ENCODE measurements at regions not wholly inside any gene's neighbourhood (a gene's known extent, or its start where the extent isn't known, plus 50 kb on each side); places are given as distances from the start of the nearest gene placed in this dataset.

DNA sequence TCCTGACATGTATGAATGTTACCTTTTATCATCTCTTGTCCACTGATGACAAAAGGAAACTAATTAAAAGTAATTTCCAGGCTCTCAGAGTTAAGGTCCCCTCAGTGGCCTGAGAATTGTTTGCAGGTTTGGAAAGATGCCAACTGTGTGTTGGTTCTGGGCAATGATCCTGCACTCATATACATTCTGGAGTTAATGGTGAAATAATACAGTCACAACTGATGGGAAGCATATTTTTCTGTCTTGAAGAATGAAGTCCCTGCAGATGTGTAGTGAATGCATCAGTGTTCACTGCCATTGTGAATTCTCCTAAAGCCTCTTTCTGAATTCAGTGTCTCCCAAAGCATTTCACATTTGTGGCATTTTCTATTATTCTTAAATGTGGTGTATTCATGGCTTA lies 238.1 kb upstream of the PPP1R2C start:
- TF ChIP-seq, protein P1, sequence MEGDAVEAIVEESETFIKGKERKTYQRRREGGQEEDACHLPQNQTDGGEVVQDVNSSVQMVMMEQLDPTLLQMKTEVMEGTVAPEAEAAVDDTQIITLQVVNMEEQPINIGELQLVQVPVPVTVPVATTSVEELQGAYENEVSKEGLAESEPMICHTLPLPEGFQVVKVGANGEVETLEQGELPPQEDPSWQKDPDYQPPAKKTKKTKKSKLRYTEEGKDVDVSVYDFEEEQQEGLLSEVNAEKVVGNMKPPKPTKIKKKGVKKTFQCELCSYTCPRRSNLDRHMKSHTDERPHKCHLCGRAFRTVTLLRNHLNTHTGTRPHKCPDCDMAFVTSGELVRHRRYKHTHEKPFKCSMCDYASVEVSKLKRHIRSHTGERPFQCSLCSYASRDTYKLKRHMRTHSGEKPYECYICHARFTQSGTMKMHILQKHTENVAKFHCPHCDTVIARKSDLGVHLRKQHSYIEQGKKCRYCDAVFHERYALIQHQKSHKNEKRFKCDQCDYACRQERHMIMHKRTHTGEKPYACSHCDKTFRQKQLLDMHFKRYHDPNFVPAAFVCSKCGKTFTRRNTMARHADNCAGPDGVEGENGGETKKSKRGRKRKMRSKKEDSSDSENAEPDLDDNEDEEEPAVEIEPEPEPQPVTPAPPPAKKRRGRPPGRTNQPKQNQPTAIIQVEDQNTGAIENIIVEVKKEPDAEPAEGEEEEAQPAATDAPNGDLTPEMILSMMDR (IDR thresholded peaks at IDR 0.05; ENCODE audit: low read depth, low read length, missing input control) = no peak
- TF ChIP-seq TAF1 (conservative IDR thresholded peaks at IDR 0.05) (no peak), GABPA (IDR thresholded peaks at IDR 0.05 in 1 of 2, conservative IDR thresholded peaks at IDR 0.05 in 1 of 2) (no peak), EGR1 (IDR thresholded peaks at IDR 0.05; ENCODE audit: low read depth in 2 of 2) (no peak), NR2F2 (IDR thresholded peaks at IDR 0.05) (no peak)
- Histone ChIP-seq H3K4me1 (ENCODE audit: control insufficient read depth in 4 of 4, insufficient read depth in 4 of 4, low read length in 3 of 4) (no peaks in the 10 kb centered on the region), H3K9ac (ENCODE audit: low read depth in 1 of 2, low read length in 2 of 2) (no peak overlapping the region), H3K27ac (ENCODE audit: low read depth in 1 of 2, low read length in 2 of 2) (no peak overlapping the region), H3K36me3 (ENCODE audit: control insufficient read depth in 4 of 4, insufficient read depth in 3 of 4, low read depth in 1 of 4, low read length in 3 of 4) (no peaks in the 10 kb centered on the region), H3K4me3 (ENCODE audit: low read depth in 1 of 3, low read length in 3 of 3) (no peak overlapping the region), H3K27me3 (ENCODE audit: control insufficient read depth in 4 of 4, insufficient read depth in 4 of 4, low read length in 3 of 4) (peaks cover 0 to 3% (median 0%) of the 10 kb centered on the region in 4 donors), H3K9me3 (ENCODE audit: control insufficient read depth in 4 of 4, low read length in 3 of 4) (no peaks in the 10 kb centered on the region)
- no peak for DNase-seq (ENCODE audit: low spot score)

DNA sequence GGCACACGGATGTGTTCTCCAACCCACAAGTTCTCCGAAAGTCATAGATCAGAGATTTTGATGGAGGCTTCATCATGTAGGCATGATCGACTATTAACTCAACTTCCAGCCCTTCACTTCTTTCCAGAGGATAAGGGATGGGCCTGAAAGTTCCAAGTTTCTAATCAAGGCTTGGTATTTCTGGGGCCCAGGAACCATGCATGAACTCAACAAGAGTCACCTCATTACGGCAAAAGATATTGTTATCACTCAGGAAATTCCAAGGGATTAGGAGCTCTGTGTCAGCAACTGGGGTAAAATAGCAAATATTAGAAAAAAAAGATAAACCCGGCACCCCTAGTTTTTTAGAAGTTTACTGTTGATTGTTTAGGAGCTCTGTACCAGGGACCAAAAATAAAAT lies 240.1 kb upstream of the PPP1R2C start:
- no peak overlapping the region for H3K9ac ChIP-seq (ENCODE audit: low read depth in 1 of 2, low read length in 2 of 2)
- DNase-seq (ENCODE audit: low spot score) = no peak
- WGBS = 83% methylated on average over 5 of the region's 5 CpGs

More for the DNA sequence above, 240.1 kb upstream of the PPP1R2C start:
- H3K27me3 ChIP-seq (ENCODE audit: control insufficient read depth in 4 of 4, insufficient read depth in 4 of 4, low read length in 3 of 4) = peaks cover 0 to 3% (median 0%) of the 10 kb centered on the region in 4 donors
- H3K9me3 ChIP-seq (ENCODE audit: control insufficient read depth in 4 of 4, low read length in 3 of 4) = no peaks in the 10 kb centered on the region
- TF ChIP-seq, protein P2, sequence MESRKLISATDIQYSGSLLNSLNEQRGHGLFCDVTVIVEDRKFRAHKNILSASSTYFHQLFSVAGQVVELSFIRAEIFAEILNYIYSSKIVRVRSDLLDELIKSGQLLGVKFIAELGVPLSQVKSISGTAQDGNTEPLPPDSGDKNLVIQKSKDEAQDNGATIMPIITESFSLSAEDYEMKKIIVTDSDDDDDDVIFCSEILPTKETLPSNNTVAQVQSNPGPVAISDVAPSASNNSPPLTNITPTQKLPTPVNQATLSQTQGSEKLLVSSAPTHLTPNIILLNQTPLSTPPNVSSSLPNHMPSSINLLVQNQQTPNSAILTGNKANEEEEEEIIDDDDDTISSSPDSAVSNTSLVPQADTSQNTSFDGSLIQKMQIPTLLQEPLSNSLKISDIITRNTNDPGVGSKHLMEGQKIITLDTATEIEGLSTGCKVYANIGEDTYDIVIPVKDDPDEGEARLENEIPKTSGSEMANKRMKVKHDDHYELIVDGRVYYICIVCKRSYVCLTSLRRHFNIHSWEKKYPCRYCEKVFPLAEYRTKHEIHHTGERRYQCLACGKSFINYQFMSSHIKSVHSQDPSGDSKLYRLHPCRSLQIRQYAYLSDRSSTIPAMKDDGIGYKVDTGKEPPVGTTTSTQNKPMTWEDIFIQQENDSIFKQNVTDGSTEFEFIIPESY (IDR thresholded peaks at IDR 0.05) = no peak
- TF ChIP-seq RXRA (IDR thresholded peaks at IDR 0.05) = no peak
- no peak for TF ChIP-seq NR2F2 (IDR thresholded peaks at IDR 0.05)
- no peak for TF ChIP-seq FOXA1 (IDR thresholded peaks at IDR 0.05)
- TF ChIP-seq, protein P3, sequence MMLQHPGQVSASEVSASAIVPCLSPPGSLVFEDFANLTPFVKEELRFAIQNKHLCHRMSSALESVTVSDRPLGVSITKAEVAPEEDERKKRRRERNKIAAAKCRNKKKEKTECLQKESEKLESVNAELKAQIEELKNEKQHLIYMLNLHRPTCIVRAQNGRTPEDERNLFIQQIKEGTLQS (IDR thresholded peaks at IDR 0.05) = no peak
- TF ChIP-seq JUND (IDR thresholded peaks at IDR 0.05) = no peak
- no peak for TF ChIP-seq HNF4A (conservative IDR thresholded peaks at IDR 0.05)
- TF ChIP-seq, protein P4, sequence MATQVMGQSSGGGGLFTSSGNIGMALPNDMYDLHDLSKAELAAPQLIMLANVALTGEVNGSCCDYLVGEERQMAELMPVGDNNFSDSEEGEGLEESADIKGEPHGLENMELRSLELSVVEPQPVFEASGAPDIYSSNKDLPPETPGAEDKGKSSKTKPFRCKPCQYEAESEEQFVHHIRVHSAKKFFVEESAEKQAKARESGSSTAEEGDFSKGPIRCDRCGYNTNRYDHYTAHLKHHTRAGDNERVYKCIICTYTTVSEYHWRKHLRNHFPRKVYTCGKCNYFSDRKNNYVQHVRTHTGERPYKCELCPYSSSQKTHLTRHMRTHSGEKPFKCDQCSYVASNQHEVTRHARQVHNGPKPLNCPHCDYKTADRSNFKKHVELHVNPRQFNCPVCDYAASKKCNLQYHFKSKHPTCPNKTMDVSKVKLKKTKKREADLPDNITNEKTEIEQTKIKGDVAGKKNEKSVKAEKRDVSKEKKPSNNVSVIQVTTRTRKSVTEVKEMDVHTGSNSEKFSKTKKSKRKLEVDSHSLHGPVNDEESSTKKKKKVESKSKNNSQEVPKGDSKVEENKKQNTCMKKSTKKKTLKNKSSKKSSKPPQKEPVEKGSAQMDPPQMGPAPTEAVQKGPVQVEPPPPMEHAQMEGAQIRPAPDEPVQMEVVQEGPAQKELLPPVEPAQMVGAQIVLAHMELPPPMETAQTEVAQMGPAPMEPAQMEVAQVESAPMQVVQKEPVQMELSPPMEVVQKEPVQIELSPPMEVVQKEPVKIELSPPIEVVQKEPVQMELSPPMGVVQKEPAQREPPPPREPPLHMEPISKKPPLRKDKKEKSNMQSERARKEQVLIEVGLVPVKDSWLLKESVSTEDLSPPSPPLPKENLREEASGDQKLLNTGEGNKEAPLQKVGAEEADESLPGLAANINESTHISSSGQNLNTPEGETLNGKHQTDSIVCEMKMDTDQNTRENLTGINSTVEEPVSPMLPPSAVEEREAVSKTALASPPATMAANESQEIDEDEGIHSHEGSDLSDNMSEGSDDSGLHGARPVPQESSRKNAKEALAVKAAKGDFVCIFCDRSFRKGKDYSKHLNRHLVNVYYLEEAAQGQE (IDR thresholded peaks at IDR 0.05) = no peak
- no peak for TF ChIP-seq RAD21 (IDR thresholded peaks at IDR 0.05)
- no peak for TF ChIP-seq YY1 (IDR thresholded peaks at IDR 0.05)
- no peak for TF ChIP-seq FOXA2 (IDR thresholded peaks at IDR 0.05)
- no peaks in the 10 kb centered on the region for H3K36me3 ChIP-seq (ENCODE audit: control insufficient read depth in 4 of 4, insufficient read depth in 3 of 4, low read depth in 1 of 4, low read length in 3 of 4)
- H3K27ac ChIP-seq (ENCODE audit: low read depth in 1 of 2, low read length in 2 of 2) = no peak overlapping the region
- no peaks in the 10 kb centered on the region for H3K4me1 ChIP-seq (ENCODE audit: control insufficient read depth in 4 of 4, insufficient read depth in 4 of 4, low read length in 3 of 4)
- no peak overlapping the region for H3K4me3 ChIP-seq (ENCODE audit: low read depth in 1 of 3, low read length in 3 of 3)

Measured in liver (tissue), 8 donors.